ENCODE measurements at regions not wholly inside any gene's neighbourhood (a gene's known extent, or its start where the extent isn't known, plus 50 kb on each side); places are given as distances from the start of the nearest gene placed in this dataset.

GRCh38 chr2:7844414-7844965 lies 837.4 kb upstream of the ID2 start:
- H3K4me1 Mint-ChIP-seq: peaks cover 16% of the 10 kb centered on the region
- WGBS, 2 experiments (ENCODE audit: insufficient coverage in 1 of 2, insufficient read length in 1 of 2): 87 to 97% methylated on average over 6 to 9 of the region's 9 CpGs

GRCh38 chr2:7845332-7845731 lies 836.5 kb upstream of the ID2 start:
- Mint-ChIP-seq H3K36me3 (ENCODE audit: low read depth) (no peaks in the 10 kb centered on the region), H3K4me3 (no peak overlapping the region), H3K27ac (no peak overlapping the region), H3K4me1 (peaks cover 16% of the 10 kb centered on the region), H3K27me3 (ENCODE audit: insufficient read depth) (peaks cover 5% of the 10 kb centered on the region), H3K9me3 (peaks cover 19% of the 10 kb centered on the region)
- 91 to 92% methylated on average over 1 to 2 of the region's 2 CpGs for WGBS, 2 experiments (ENCODE audit: insufficient coverage in 1 of 2, insufficient read length in 1 of 2)
- no peak overlapping the region for H3K9ac ChIP-seq (ENCODE audit: extremely low read depth, low read length, poor library complexity, severe bottlenecking)
- peaks cover 4% of the 10 kb centered on the region for H3K4me1 ChIP-seq (ENCODE audit: control insufficient read depth, insufficient read depth, low read length)
- no peak for TF ChIP-seq CTCF (conservative IDR thresholded peaks at IDR 0.05)
- no peaks in the 10 kb centered on the region for H3K27me3 ChIP-seq (ENCODE audit: control insufficient read depth, insufficient read depth, low read length, poor library complexity, severe bottlenecking)
- DNase-seq: peak; percentile 25
- no peak overlapping the region for H3K4me3 ChIP-seq (ENCODE audit: low read length)
- no peaks in the 10 kb centered on the region for H3K36me3 ChIP-seq (ENCODE audit: control insufficient read depth, insufficient read depth, low read length)
- no peak overlapping the region for H3K27ac ChIP-seq (ENCODE audit: low read depth, low read length)
- no peaks in the 10 kb centered on the region for H3K9me3 ChIP-seq (ENCODE audit: control insufficient read depth, low read length)

More at GRCh38 chr2:7844414-7844965, 837.4 kb upstream of the ID2 start:
- H3K9me3 Mint-ChIP-seq: peaks cover 22% of the 10 kb centered on the region
- Histone ChIP-seq H3K9ac (ENCODE audit: extremely low read depth, low read length, poor library complexity, severe bottlenecking) (no peak overlapping the region), H3K27me3 (ENCODE audit: control insufficient read depth, insufficient read depth, low read length, poor library complexity, severe bottlenecking) (no peaks in the 10 kb centered on the region), H3K27ac (ENCODE audit: low read depth, low read length) (no peak overlapping the region), H3K9me3 (ENCODE audit: control insufficient read depth, low read length) (no peaks in the 10 kb centered on the region), H3K36me3 (ENCODE audit: control insufficient read depth, insufficient read depth, low read length) (no peaks in the 10 kb centered on the region), H3K4me3 (ENCODE audit: low read length) (no peak overlapping the region), H3K4me1 (ENCODE audit: control insufficient read depth, insufficient read depth, low read length) (peaks cover 4% of the 10 kb centered on the region)
- no peaks in the 10 kb centered on the region for H3K36me3 Mint-ChIP-seq (ENCODE audit: low read depth)
- H3K27ac Mint-ChIP-seq: no peak overlapping the region
- H3K4me3 Mint-ChIP-seq: no peak overlapping the region
- TF ChIP-seq CTCF (conservative IDR thresholded peaks at IDR 0.05): no peak
- H3K27me3 Mint-ChIP-seq (ENCODE audit: insufficient read depth): no peaks in the 10 kb centered on the region
- peak; percentile 26 for DNase-seq

GRCh38 chr2:7846607-7847006 lies 835.2 kb upstream of the ID2 start:
- TF ChIP-seq CTCF (conservative IDR thresholded peaks at IDR 0.05): no peak
- H3K9me3 Mint-ChIP-seq: peaks cover 6% of the 10 kb centered on the region
- H3K27ac Mint-ChIP-seq: no peak overlapping the region
- Histone ChIP-seq H3K36me3 (ENCODE audit: control insufficient read depth, insufficient read depth, low read length) (no peaks in the 10 kb centered on the region), H3K4me3 (ENCODE audit: low read length) (no peak overlapping the region), H3K4me1 (ENCODE audit: control insufficient read depth, insufficient read depth, low read length) (peaks cover 4% of the 10 kb centered on the region), H3K9me3 (ENCODE audit: control insufficient read depth, low read length) (no peaks in the 10 kb centered on the region), H3K27me3 (ENCODE audit: control insufficient read depth, insufficient read depth, low read length, poor library complexity, severe bottlenecking) (no peaks in the 10 kb centered on the region), H3K27ac (ENCODE audit: low read depth, low read length) (no peak overlapping the region), H3K9ac (ENCODE audit: extremely low read depth, low read length, poor library complexity, severe bottlenecking) (no peak overlapping the region)
- 90 to 91% methylated on average over 2 to 4 of the region's 5 CpGs for WGBS, 2 experiments (ENCODE audit: insufficient coverage in 1 of 2, insufficient read length in 1 of 2)
- DNase-seq: peak; percentile 20
- peaks cover 7% of the 10 kb centered on the region for H3K27me3 Mint-ChIP-seq (ENCODE audit: insufficient read depth)
- H3K4me3 Mint-ChIP-seq: no peak overlapping the region
- H3K36me3 Mint-ChIP-seq (ENCODE audit: low read depth): no peaks in the 10 kb centered on the region
- peaks cover 16% of the 10 kb centered on the region for H3K4me1 Mint-ChIP-seq

All from endodermal cell (in vitro differentiated cells).